IgD-negative memory B cell (primary cell): ENCODE measurements at regions not wholly inside any gene's neighbourhood (a gene's known extent, or its start where the extent isn't known, plus 50 kb on each side); places are given as distances from the start of the nearest gene placed in this dataset.
"Not testable (repeated sequence)": the region's sequence is repeated elsewhere in the genome, so short reads cannot be mapped to it uniquely, and the experiment has no call there.

ENCODE experiments used
- H3K27ac Mint-ChIP-seq, 3 donors: one replicate each; pipeline ENCODE4 v1.8.0; 2020 to 2022; ENCODE audit warnings: mild to moderate bottlenecking in 3 of 3, mixed read lengths in 3 of 3, moderate library complexity in 1 of 3
- H3K27me3 Mint-ChIP-seq: one replicate; pipeline ENCODE4 v1.8.0; 2021; ENCODE audit warnings: mixed read lengths
- H3K36me3 Mint-ChIP-seq: one replicate; pipeline ENCODE4 v1.8.0; 2020; ENCODE audit warnings: mild to moderate bottlenecking, mixed read lengths
- H3K4me1 Mint-ChIP-seq, 3 donors: one replicate each; pipeline ENCODE4 v1.8.0; 2020 to 2022; ENCODE audit warnings: mixed read lengths in 3 of 3, mild to moderate bottlenecking in 1 of 3
- H3K4me3 Mint-ChIP-seq, 4 donors: one replicate each; pipeline ENCODE4 v1.8.0; 2020 to 2022; ENCODE audit warnings: mild to moderate bottlenecking in 4 of 4, mixed read lengths in 4 of 4, moderate library complexity in 3 of 4
- H3K9me3 Mint-ChIP-seq, 3 donors: one replicate each; pipeline ENCODE4 v1.8.0; 2020 to 2021; ENCODE audit warnings: mixed read lengths in 3 of 3, mild to moderate bottlenecking in 1 of 3

DNA sequence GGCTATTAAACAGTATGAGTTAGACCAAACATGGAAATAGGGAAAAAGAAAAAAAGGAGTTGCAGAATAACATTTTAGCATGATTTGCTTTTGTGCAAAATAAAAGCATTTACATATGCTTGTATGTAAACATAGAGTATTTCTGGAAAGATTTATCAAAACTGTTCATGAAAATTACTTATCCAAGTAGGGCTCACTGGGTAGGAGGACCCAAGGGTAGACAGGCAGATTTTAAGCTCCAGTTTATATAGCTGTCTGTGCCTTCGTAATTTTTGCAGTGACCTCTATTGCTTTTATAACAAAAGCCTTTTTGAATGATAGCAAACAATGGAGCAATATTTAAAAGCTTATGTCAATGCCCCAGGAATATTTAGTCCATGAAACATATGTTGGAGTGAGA, 228.8 kb upstream of the IRF2BP2 start:
- Mint-ChIP-seq H3K4me3 (no peak overlapping the region), H3K27ac (peak overlapping the region in 1 of 3 donors; percentile 72), H3K9me3 (no peaks in the 10 kb centered on the region), H3K36me3 (no peaks in the 10 kb centered on the region), H3K27me3 (no peaks in the 10 kb centered on the region), H3K4me1 (peaks cover 24 to 28% (median 26%) of the 10 kb centered on the region in 3 donors)

DNA sequence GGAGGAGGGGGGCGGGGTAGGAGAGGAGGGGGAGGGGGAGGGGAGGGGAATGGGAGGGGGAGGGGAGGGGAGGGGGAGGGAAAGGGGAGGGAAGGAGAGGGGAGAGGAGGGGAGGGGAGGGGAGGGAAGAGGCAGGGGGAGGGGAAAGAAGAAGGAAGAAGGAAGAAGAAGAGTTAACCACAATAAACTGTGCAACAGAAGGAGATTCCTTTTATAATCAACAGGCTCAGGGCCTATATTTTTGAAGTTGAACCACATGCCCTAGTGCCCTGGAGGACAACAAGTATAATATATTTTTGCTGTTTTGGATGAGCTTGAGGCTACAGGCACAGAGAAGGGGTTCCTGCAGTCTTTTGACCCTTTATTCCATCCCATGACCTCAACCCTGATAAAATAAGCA, 228.2 kb upstream of the IRF2BP2 start:
- Mint-ChIP-seq H3K36me3 (no peaks in the 10 kb centered on the region), H3K9me3 (no peaks in the 10 kb centered on the region), H3K27me3 (no peaks in the 10 kb centered on the region), H3K27ac (no peak overlapping the region), H3K4me3 (no peak overlapping the region), H3K4me1 (peaks cover 19 to 25% (median 21%) of the 10 kb centered on the region in 3 donors)

DNA sequence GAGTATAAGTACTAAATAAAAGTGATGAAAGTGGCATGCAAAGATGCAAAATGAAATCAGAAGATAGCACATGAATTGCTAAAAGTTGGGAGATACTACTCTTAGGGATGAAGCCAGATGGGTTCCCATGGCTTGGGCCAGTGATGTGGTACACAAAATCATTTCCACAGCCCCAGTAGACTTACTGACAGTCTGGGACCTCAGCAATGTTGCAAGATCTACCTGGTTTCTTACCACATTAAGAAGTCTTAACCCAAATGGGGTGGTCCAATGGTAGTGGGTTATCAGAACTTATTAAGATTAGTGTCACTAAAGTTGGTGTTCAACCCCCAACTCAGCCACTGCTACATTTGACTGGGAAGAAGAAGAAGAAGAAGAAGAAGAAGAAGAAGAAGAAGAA, 227.7 kb upstream of the IRF2BP2 start:
- Mint-ChIP-seq H3K27me3 (no peaks in the 10 kb centered on the region), H3K36me3 (no peaks in the 10 kb centered on the region), H3K9me3 (no peaks in the 10 kb centered on the region), H3K27ac (no peak overlapping the region), H3K4me3 (no peak overlapping the region), H3K4me1 (peaks cover 15 to 20% (median 16%) of the 10 kb centered on the region in 3 donors)

DNA sequence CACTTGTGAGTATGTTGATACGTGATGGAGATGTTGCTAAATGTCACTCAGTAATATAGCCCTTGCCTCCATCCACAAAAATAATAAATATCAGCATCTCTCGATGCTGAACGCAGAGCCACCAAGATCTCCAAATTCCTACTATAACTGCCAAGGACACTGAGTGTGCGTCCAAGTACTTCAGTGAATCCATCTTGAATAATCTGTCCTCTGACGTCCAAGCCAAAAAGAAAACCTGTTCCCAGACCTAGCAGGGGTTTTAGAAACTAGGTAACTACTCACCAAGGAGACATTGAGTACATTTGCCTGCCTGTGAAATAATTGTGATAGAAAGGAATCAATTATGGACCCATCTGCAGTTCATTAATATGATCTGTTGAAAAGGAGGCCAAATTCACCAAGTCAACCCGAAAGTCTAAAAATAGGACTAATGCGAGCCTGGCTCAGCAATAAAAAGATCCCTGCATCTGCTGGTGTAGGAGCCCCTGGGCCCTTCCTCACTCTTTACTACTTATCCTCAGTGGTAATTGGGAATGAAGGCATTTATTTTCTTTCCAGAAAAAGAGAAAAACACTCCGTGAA, 226.9 kb upstream of the IRF2BP2 start:
- no peaks in the 10 kb centered on the region for H3K36me3 Mint-ChIP-seq

DNA sequence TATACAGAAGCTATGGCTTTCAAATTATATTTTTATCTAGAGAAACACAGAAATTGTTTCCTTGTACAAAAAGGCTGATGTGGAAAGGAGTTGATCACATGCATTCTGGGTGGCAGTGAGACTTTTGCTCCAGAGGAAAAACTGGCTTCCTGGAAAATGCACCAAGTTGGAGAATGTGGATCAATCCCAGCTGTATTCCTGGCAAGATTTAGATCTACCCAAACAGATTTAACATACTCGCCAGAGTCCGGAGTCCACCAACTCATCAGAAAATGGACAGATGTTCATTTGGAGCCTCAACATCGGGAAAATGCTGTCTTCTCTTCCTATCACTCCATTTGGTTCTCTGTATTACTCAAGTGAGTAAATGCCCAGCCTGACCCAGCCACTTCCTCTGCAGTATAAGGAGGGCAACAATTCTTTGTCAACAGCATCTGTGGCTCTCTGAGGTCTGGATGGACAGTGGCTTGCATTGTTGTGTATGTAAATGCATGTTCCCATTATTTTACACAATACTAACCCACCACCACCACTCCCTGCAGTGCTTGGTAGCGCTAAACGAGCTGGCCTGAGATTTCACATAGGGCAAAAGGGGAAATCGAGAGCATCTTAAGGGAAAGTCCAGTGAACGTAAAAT, 226.2 kb upstream of the IRF2BP2 start:
- Mint-ChIP-seq H3K4me1 (peaks cover 4 to 7% (median 5%) of the 10 kb centered on the region in 3 donors), H3K27ac (no peak overlapping the region), H3K4me3 (no peak overlapping the region), H3K36me3 (no peaks in the 10 kb centered on the region), H3K27me3 (no peaks in the 10 kb centered on the region), H3K9me3 (no peaks in the 10 kb centered on the region)

More for the DNA sequence above, 226.9 kb upstream of the IRF2BP2 start:
- no peak overlapping the region for H3K27ac Mint-ChIP-seq
- no peaks in the 10 kb centered on the region for H3K9me3 Mint-ChIP-seq
- H3K4me3 Mint-ChIP-seq: no peak overlapping the region
- H3K27me3 Mint-ChIP-seq: no peaks in the 10 kb centered on the region
- H3K4me1 Mint-ChIP-seq: peaks cover 9 to 14% (median 12%) of the 10 kb centered on the region in 3 donors

DNA sequence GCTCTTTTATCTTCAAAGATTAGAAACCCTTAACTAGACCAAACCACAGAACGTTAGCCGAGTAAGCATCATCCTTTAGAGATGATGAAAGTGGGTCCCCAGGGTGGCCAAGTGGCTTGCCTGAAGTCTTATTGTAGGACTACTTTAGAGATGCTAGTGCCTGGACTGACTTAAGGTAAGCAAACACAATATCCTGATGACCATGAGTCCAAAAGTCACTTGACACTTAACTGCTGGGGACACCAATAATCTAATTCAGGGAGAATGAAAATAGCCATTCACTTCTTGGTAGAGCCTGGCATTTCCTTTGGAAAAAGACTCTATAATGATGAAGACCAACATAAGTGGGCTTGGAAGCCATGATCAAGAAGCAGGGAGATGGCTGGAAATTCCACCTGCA, 225.3 kb upstream of the IRF2BP2 start:
- no peaks in the 10 kb centered on the region for H3K36me3 Mint-ChIP-seq
- no peaks in the 10 kb centered on the region for H3K27me3 Mint-ChIP-seq
- H3K4me1 Mint-ChIP-seq: peaks cover 1 to 5% (median 4%) of the 10 kb centered on the region in 3 donors
- no peaks in the 10 kb centered on the region for H3K9me3 Mint-ChIP-seq
- no peak overlapping the region for H3K4me3 Mint-ChIP-seq
- no peak overlapping the region for H3K27ac Mint-ChIP-seq

DNA sequence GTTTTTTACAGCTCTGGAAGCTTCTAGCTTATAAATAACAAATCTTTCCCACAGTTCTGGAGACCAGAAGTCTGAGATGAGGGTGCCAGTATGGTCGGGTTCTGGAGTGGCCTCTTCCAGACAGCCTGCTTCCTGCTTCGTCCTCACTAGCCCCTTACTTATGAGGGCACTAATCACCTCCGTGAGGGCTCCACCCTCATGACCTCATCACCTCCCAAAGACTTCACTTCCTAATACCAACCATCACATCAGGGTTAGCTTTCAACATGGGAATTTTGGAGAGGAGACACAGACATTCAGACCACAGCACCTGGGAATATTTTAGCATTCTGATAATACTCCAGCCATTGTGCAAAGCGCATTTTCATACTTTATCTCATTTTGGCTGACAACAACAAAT, 223.7 kb upstream of the IRF2BP2 start:
- Mint-ChIP-seq H3K4me3 (no peak overlapping the region), H3K9me3 (peaks cover 0 to 3% (median 0%) of the 10 kb centered on the region in 3 donors)

DNA sequence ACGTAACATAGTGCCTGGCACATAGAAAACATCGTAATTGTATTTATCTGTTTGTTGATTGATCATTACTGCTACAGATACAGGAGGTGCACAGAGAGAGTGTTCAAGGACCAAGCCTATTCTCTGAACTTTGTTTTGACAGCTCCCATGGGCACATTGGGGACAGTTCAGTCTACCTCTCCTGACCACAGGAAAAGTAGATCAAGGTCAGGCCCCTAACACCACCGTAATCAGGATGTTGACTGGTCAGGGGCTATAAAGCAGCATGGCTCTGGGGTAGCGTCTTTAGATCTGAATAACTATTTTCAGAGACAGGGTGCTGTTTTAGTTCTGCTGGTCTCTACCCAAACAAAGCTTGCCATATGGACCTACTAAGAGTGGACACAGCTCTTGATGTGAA, 223.1 kb upstream of the IRF2BP2 start:
- Mint-ChIP-seq H3K36me3 (no peaks in the 10 kb centered on the region), H3K27ac (no peak overlapping the region), H3K9me3 (peaks cover 0 to 3% (median 0%) of the 10 kb centered on the region in 3 donors), H3K4me1 (peaks cover 0 to 2% (median 0%) of the 10 kb centered on the region in 3 donors), H3K27me3 (no peaks in the 10 kb centered on the region), H3K4me3 (no peak overlapping the region)

More for the DNA sequence above, 223.7 kb upstream of the IRF2BP2 start:
- H3K4me1 Mint-ChIP-seq: peaks cover 0 to 4% (median 3%) of the 10 kb centered on the region in 3 donors
- H3K36me3 Mint-ChIP-seq: no peaks in the 10 kb centered on the region
- no peak overlapping the region for H3K27ac Mint-ChIP-seq
- H3K27me3 Mint-ChIP-seq: no peaks in the 10 kb centered on the region

DNA sequence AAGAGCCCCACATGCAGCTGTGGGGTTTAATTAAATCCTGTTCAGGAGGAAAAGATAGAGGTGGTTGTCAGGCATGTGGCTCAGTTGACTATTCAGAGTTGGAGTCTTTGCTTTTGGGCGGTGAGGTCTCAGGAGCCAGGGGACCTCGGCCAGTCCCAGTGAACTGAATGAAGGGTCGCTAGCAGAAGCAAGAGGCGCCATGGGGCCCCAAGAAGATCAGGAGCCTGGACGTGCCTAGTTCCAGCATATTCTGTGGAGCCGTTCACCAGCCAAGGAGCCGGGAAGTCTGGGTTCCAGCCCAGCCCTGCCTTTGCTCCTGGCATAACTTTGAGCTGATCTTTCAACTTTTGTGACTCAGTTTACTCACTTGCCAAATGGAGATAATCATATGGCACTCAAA, 217.7 kb upstream of the IRF2BP2 start:
- H3K27ac Mint-ChIP-seq: no peak overlapping the region
- no peak overlapping the region for H3K4me3 Mint-ChIP-seq
- H3K9me3 Mint-ChIP-seq: peaks cover 0 to 3% (median 0%) of the 10 kb centered on the region in 3 donors
- peaks cover 5% of the 10 kb centered on the region for H3K27me3 Mint-ChIP-seq
- H3K36me3 Mint-ChIP-seq: no peaks in the 10 kb centered on the region
- H3K4me1 Mint-ChIP-seq: peaks cover 0 to 2% (median 0%) of the 10 kb centered on the region in 3 donors

DNA sequence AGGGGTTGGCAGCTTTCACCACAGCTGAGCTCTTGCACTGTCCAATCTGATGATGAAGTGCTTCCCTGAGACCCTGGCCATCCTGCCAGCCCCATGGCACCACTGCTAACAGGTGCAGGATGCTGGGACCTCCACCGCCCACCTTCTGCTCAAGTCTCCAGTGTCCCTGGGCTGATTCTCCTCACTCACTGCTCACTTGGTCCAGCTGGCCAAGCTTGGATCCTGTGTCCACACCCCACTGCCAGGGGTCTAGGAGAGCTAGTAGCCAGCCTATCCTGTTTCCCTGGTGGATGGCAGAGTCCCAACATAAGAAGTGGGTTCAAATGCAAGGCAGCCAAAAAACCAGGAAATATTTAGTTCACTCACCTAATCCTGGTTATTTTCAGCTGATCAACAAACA, 217.2 kb upstream of the IRF2BP2 start:
- H3K4me3 Mint-ChIP-seq: no peak overlapping the region
- peaks cover 5% of the 10 kb centered on the region for H3K27me3 Mint-ChIP-seq
- peaks cover 0 to 2% (median 0%) of the 10 kb centered on the region in 3 donors for H3K4me1 Mint-ChIP-seq
- H3K36me3 Mint-ChIP-seq: no peaks in the 10 kb centered on the region
- H3K27ac Mint-ChIP-seq: no peak overlapping the region
- H3K9me3 Mint-ChIP-seq: peaks cover 0 to 3% (median 0%) of the 10 kb centered on the region in 3 donors

DNA sequence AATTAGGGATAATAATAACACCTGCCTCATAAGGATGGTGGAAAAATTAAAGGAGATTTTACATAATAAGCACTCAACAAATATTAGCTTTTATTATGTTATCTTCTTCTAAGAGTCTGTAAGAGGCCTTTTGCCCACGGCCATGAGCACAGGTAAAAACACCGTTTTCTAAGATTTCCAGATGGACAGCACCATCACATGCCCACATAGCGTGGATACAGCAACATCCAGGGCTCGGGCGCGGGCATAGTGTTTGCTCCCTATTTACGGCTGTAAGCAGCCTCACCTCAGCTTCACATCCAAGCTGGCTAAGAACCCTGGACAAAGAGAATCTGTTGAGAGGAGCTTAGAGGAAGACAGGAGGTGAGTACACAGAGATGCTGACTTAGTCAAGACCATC, 216.4 kb upstream of the IRF2BP2 start:
- Mint-ChIP-seq H3K4me1 (no peaks in the 10 kb centered on the region), H3K27ac (no peak overlapping the region), H3K9me3 (peaks cover 0 to 3% (median 0%) of the 10 kb centered on the region in 3 donors), H3K36me3 (no peaks in the 10 kb centered on the region), H3K4me3 (no peak overlapping the region), H3K27me3 (peaks cover 5% of the 10 kb centered on the region)

DNA sequence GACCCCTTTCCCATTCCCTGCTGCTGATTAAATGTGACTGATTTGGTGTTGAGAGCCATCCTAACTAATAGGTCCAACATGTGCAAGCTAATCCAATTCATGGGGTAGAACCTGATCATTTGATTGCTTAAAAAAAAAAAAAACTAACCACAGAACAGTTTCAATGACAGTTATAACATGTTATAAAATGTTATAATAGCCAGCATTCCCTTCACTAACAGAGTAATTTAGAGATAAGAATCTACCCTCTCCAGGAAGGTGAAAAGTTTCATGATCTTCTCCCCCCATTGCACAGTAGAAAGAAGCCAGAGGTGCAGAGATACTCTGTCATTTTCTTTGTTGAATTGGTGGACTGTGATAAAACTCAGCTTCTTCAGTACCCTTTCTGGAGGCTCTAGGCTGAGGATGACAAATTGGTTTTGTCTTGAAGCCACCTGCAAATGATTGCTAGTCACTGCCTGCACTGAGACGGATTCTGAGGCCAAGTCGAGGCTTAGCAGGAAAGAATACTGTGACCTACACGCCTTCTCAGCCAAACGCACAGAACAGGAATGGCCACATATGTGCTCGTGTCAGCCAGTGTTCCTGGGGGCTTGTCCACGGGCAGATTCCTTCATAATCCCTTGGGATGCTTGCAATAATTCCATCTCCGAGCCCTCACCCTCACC, 215.7 kb upstream of the IRF2BP2 start:
- Mint-ChIP-seq H3K27ac (no peak overlapping the region), H3K27me3 (peaks cover 5% of the 10 kb centered on the region)

DNA sequence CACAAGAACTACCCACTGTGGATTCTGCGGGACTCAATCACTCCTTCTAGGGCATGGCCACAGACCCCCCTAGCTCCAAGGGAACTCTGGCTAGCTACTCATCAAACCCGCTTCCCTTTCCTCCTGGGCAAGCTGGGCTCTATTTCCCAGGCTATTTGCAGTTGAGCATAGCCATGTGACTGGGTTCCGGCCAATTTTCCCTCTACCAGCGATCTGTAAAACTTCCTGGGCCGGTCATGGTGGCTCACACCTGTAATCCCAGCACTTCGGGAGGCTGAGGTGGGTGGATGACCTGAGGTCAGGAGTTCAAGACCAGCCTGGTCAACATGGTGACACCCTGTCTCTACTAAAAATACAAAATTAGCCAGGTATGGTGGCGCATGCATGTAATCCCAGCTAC, 214.9 kb upstream of the IRF2BP2 start:
- H3K9me3 Mint-ChIP-seq, H3K4me3 Mint-ChIP-seq, H3K36me3 Mint-ChIP-seq, H3K27me3 Mint-ChIP-seq, H3K27ac Mint-ChIP-seq, H3K4me1 Mint-ChIP-seq: not testable (repeated sequence)

More for the DNA sequence above, 215.7 kb upstream of the IRF2BP2 start:
- no peaks in the 10 kb centered on the region for H3K36me3 Mint-ChIP-seq
- peaks cover 0 to 3% (median 0%) of the 10 kb centered on the region in 3 donors for H3K9me3 Mint-ChIP-seq
- H3K4me1 Mint-ChIP-seq: no peaks in the 10 kb centered on the region
- no peak overlapping the region for H3K4me3 Mint-ChIP-seq

DNA sequence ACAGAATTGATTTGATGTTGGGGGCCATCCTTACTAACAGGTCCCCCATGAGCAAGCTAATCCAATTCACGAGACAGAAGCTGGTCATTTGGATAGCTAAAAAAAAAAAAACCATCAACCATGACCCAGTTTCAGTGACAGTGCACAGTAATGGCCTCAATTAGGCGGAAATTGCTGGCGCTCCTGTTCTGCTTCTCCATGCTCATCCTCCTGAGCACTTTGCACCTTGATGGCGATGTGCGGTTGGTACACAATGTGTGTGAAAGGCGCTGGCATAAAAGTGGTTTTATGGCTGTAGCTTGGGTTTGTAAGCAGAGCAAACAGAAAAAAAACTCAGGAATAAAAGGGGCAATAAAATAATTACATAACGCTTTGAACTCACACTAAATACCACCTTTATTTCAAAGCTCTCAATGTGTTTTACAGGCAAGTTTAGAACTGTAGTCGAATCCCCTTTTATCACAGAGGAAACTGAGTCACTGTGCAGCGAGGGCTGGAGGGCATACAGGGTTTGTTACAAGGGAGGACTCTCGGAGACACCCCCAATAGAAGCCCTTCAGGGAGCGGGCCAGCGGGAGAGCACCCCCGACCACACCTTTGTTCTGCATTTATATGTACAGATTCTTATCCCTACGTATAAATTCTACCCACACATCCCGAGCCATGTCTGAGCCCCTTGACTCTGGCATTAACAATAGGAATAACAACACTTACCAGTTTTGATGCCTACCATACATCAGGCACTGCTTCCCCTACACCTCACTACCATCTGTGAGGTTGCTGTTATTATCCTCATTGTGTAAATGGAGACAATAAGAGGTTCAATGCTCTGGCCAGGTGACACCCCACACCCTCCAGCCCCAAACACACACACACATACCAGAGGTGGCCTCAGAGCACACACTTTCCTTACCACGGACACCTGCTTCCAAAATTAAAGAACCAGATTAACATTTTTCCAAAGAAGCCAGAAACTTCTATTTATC, 213.5 kb upstream of the IRF2BP2 start:
- Mint-ChIP-seq H3K9me3 (no peaks in the 10 kb centered on the region), H3K4me3 (no peak overlapping the region), H3K4me1 (no peaks in the 10 kb centered on the region), H3K27ac (no peak overlapping the region), H3K27me3 (peaks cover 5% of the 10 kb centered on the region), H3K36me3 (peaks cover 2% of the 10 kb centered on the region)

DNA sequence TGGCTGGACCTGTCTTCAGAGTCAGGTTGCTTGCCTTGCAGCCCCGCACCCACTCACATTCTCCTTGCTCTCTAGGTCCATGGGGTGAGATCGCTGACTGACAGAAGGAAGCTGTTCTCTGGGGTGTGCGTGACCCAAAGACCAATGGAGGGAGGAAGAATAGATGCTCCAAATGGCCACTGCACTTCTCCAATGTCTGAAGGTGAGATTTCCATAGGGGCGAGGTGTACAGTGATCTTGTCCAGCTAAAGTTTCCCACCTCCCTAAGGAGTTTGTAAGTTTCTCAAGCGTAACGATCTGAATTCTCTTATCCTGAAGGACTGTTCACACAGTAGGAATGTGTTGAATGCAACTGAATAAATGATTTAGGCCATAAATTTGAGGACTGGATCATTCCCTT, 211.9 kb upstream of the IRF2BP2 start:
- H3K36me3 Mint-ChIP-seq: peaks cover 2% of the 10 kb centered on the region
- no peaks in the 10 kb centered on the region for H3K4me1 Mint-ChIP-seq
- peak overlapping the region in 1 of 3 donors; percentile 69 for H3K27ac Mint-ChIP-seq
- no peaks in the 10 kb centered on the region for H3K9me3 Mint-ChIP-seq
- H3K27me3 Mint-ChIP-seq: peaks cover 4% of the 10 kb centered on the region
- H3K4me3 Mint-ChIP-seq: no peak overlapping the region
